GM23338 (cell line): ENCODE measurements at regions not wholly inside any gene's neighbourhood (a gene's known extent, or its start where the extent isn't known, plus 50 kb on each side); places are given as distances from the start of the nearest gene placed in this dataset.

Experiments
- ATAC-seq: fragments of 200-7000 bp; cut with Tn5 transposase; 3 replicates; pipeline ENCODE4 v1.9.1; 2020
- DNase-seq: peaks from one replicate; pipeline ENCODE4 v3.0.0-alpha.2; 2015; ENCODE audit warnings: low spot score
- H2AFZ ChIP-seq: fragments of 200-600 bp; sonication (generic); 2 replicates; pipeline ENCODE4 v1.8.0; 2016; ENCODE audit warnings: antibody characterized with exemption, mild to moderate bottlenecking, moderate library complexity
- H3F3A ChIP-seq: fragments of 200-600 bp; sonication (generic); replicated peaks from 2 replicates; pipeline ENCODE4 v1.8.0; 2017; ENCODE audit warnings: antibody characterized with exemption, mixed run types, low read depth
- H3K27ac ChIP-seq: fragments of 200-600 bp; sonication (generic); 2 replicates; pipeline ENCODE4 v1.6.1; 2016; ENCODE audit warnings: low read depth
- H3K27me3 ChIP-seq: fragments of 200-600 bp; sonication (generic); 2 replicates; pipeline ENCODE4 v1.8.0; 2016; ENCODE audit warnings: mild to moderate bottlenecking, mixed run types, moderate library complexity; ENCODE audit not compliant: insufficient read depth
- H3K36me3 ChIP-seq: fragments of 200-600 bp; sonication (generic); 2 replicates; pipeline ENCODE4 v1.8.0; 2016; ENCODE audit warnings: mild to moderate bottlenecking; ENCODE audit not compliant: insufficient read depth
- H3K4me1 ChIP-seq: fragments of 200-600 bp; sonication (generic); 2 replicates; pipeline ENCODE4 v1.8.0; 2016; ENCODE audit warnings: mild to moderate bottlenecking, moderate library complexity; ENCODE audit not compliant: insufficient read depth
- H3K4me2 ChIP-seq: fragments of 200-600 bp; sonication (generic); 2 replicates; pipeline ENCODE4 v1.7.1; 2017; ENCODE audit warnings: mixed run types
- H3K4me3 ChIP-seq: fragments of 200-600 bp; sonication (generic); 2 replicates; pipeline ENCODE4 v1.6.1; 2016; ENCODE audit warnings: mixed run types
- H3K79me2 ChIP-seq: fragments of 200-600 bp; sonication (generic); replicated peaks from 2 replicates; pipeline ENCODE4 v1.8.0; 2017; ENCODE audit warnings: mild to moderate bottlenecking; ENCODE audit not compliant: insufficient read depth
- H3K9me2 ChIP-seq: fragments of 200-600 bp; sonication (generic); 2 replicates; pipeline ENCODE4 v1.8.0; 2017; ENCODE audit not compliant: insufficient read depth
- H4K20me1 ChIP-seq: fragments of 200-600 bp; sonication (generic); replicated peaks from 2 replicates; pipeline ENCODE4 v1.8.0; 2017; ENCODE audit warnings: mild to moderate bottlenecking; ENCODE audit not compliant: insufficient read depth
- H3K27ac Mint-ChIP-seq: 2 replicates; pipeline ENCODE4 v1.8.0; 2020; ENCODE audit warnings: inconsistent platforms, mild to moderate bottlenecking, moderate library complexity, mixed read lengths
- H3K27me3 Mint-ChIP-seq: 3 replicates; pipeline ENCODE4 v1.8.0; 2022; ENCODE audit warnings: low read depth, mild to moderate bottlenecking, moderate library complexity, mixed read lengths, inconsistent platforms; ENCODE audit not compliant: insufficient read depth, poor library complexity
- H3K36me3 Mint-ChIP-seq: 3 replicates; pipeline ENCODE4 v1.8.0; 2021; ENCODE audit warnings: low read depth, mild to moderate bottlenecking, inconsistent platforms, moderate library complexity, mixed read lengths
- H3K4me1 Mint-ChIP-seq: 3 replicates; pipeline ENCODE4 v1.8.0; 2020; ENCODE audit warnings: mild to moderate bottlenecking, inconsistent platforms, mixed read lengths
- H3K4me3 Mint-ChIP-seq: 3 replicates; pipeline ENCODE4 v1.8.0; 2021; ENCODE audit warnings: moderate library complexity, mild to moderate bottlenecking, inconsistent platforms, mixed read lengths
- H3K9me3 Mint-ChIP-seq: 3 replicates; pipeline ENCODE4 v1.8.0; 2020; ENCODE audit warnings: moderate library complexity, mild to moderate bottlenecking, inconsistent platforms, mixed read lengths
- CREB1 ChIP-seq: fragments of 250-450 bp; sonication (Bioruptor Pico); IDR thresholded peaks from 2 replicates; pipeline ENCODE4 v1.5.0; 2020; ENCODE audit warnings: low read depth, mild to moderate bottlenecking, moderate library complexity
- CTCF ChIP-seq, 2 experiments: fragments of 200-600 bp in 1 of 2; sonication (generic) in 1 of 2; conservative IDR thresholded peaks; 2 replicates each; pipeline versions ENCODE4 v1.5.1 to v1.6.1; 2016 to 2017; ENCODE audit warnings: antibody characterized with exemption in 2 of 2, low read depth in 2 of 2, mild to moderate bottlenecking in 2 of 2, moderate library complexity in 1 of 2
- ETS1 ChIP-seq: IDR thresholded peaks from 2 replicates; pipeline ENCODE4 v1.6.1; 2016; ENCODE audit warnings: antibody characterized with exemption
- EZH2 ChIP-seq: fragments of 200-600 bp; sonication (generic); IDR thresholded peaks from one replicate; pipeline ENCODE4 v1.8.0; 2017; ENCODE audit warnings: antibody characterized with exemption, mild to moderate bottlenecking, low read depth; ENCODE audit not compliant: unreplicated experiment
- EZH2phosphoT487 ChIP-seq: fragments of 200-600 bp; sonication (generic); IDR thresholded peaks from one replicate; pipeline ENCODE4 v1.8.1; 2018; ENCODE audit warnings: antibody characterized with exemption; ENCODE audit not compliant: unreplicated experiment
- JUNB ChIP-seq: IDR thresholded peaks from one replicate; pipeline ENCODE4 v1.6.1; 2016; ENCODE audit warnings: antibody characterized with exemption; ENCODE audit not compliant: unreplicated experiment
- NANOG ChIP-seq: IDR thresholded peaks from 2 replicates; pipeline ENCODE4 v1.6.1; 2016; ENCODE audit warnings: antibody characterized with exemption, borderline replicate concordance
- POLR2AphosphoS5 ChIP-seq: IDR thresholded peaks from 2 replicates; pipeline ENCODE4 v1.6.1; 2016; ENCODE audit warnings: antibody characterized with exemption, low read depth
- STAT1 ChIP-seq: IDR thresholded peaks from one replicate; pipeline ENCODE4 v1.6.1; 2016; ENCODE audit warnings: antibody characterized with exemption; ENCODE audit not compliant: unreplicated experiment
- ZNF114 ChIP-seq: fragments of 250-450 bp; sonication (Bioruptor Pico); IDR thresholded peaks from 2 replicates; pipeline ENCODE4 v1.5.0; 2020; ENCODE audit warnings: mild to moderate bottlenecking, moderate library complexity
- ZNF331 ChIP-seq: fragments of 250-450 bp; sonication (Bioruptor Pico); IDR thresholded peaks from 2 replicates; pipeline ENCODE4 v1.5.0; 2020; ENCODE audit warnings: low read depth, mild to moderate bottlenecking, moderate library complexity

- Histone ChIP-seq H2AFZ (no peak overlapping the region), H3K27ac (no peak overlapping the region), H3F3A (no peaks in the 10 kb centered on the region), H3K9me2 (peaks cover under 1% of the 10 kb centered on the region; the same call in 1 of the 2 replicates), H3K27me3 (no peaks in the 10 kb centered on the region), H3K4me1 (no peaks in the 10 kb centered on the region), H3K4me3 (no peak overlapping the region), H3K79me2 (no peaks in the 10 kb centered on the region), H4K20me1 (no peaks in the 10 kb centered on the region), H3K36me3 (no peaks in the 10 kb centered on the region), H3K4me2 (no peak overlapping the region)
- peaks cover 1% of the 10 kb centered on the region for H3K27me3 Mint-ChIP-seq
- H3K4me1 Mint-ChIP-seq = no peaks in the 10 kb centered on the region
- peaks cover 7% of the 10 kb centered on the region; the same call in 1 of the 3 replicates for H3K36me3 Mint-ChIP-seq
- H3K27ac Mint-ChIP-seq = no peak overlapping the region
- no peak overlapping the region for H3K4me3 Mint-ChIP-seq
- no peak for TF ChIP-seq POLR2AphosphoS5
- TF ChIP-seq EZH2phosphoT487 = no peak
- DNase-seq (no peak), ATAC-seq (no peak)
- peaks cover 2% of the 10 kb centered on the region for H3K9me3 Mint-ChIP-seq
Measured at GRCh38 chr6:140201787-140202458, 827.5 kb upstream of the CITED2 start.

- Histone ChIP-seq H3K9me2 (peaks cover 19% of the 10 kb centered on the region; the same call in 1 of the 2 replicates), H3K27ac (no peak overlapping the region), H3K4me3 (no peak overlapping the region), H3K4me1 (no peaks in the 10 kb centered on the region), H4K20me1 (no peaks in the 10 kb centered on the region), H3K79me2 (no peaks in the 10 kb centered on the region), H3K27me3 (no peaks in the 10 kb centered on the region), H3K4me2 (no peak overlapping the region), H3K36me3 (peaks cover 49% of the 10 kb centered on the region), H2AFZ (no peak overlapping the region), H3F3A (no peaks in the 10 kb centered on the region)
- Mint-ChIP-seq H3K9me3 (peaks cover 81% of the 10 kb centered on the region), H3K4me3 (no peak overlapping the region), H3K36me3 (peaks cover 74% of the 10 kb centered on the region), H3K4me1 (no peaks in the 10 kb centered on the region), H3K27ac (no peak overlapping the region), H3K27me3 (no peaks in the 10 kb centered on the region)
- TF ChIP-seq ZNF331 (CRISPR knock-in tag) (peak; percentile 28; the same call in 1 of the 2 replicates), ZNF114 (no peak), CTCF (conservative IDR thresholded peaks at IDR 0.05; ENCODE audit: low read depth in 2 of 2) (no peak)
- ATAC-seq (no peak), DNase-seq (no peak)
Measured at GRCh38 chr6:140193269-140193668, 818.8 kb upstream of the CITED2 start.

DNA sequence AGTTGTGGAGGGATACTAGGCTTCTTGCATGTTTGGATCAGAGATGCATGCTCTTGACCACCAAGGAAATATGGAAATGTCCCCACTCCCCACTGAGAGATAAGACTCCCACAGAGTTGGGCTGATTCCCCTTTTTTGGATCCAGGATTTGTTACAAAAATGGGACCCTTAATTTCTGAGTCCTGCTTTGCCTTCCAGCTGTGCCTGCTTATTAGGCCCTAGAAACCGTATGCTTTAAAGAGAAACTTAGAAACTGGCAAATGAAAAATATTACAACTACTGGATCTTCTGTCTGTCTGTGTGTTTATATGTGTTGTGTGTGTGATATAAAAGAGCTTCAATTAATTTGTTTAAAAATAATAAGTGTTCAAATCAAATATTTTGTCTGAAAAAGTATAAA lies 817.6 kb upstream of the CITED2 start:
- Mint-ChIP-seq H3K27me3 (no peaks in the 10 kb centered on the region), H3K4me1 (no peaks in the 10 kb centered on the region)
- no peak overlapping the region for H3K4me3 ChIP-seq
- TF ChIP-seq CREB1 (CRISPR knock-in tag) = no peak
- TF ChIP-seq ETS1 = no peak
- no peak for TF ChIP-seq NANOG
- no peak for TF ChIP-seq ZNF331 (CRISPR knock-in tag)
- no peak for TF ChIP-seq CTCF (conservative IDR thresholded peaks at IDR 0.05; ENCODE audit: low read depth in 2 of 2)
- TF ChIP-seq EZH2 = no peak
- no peak for TF ChIP-seq STAT1
- TF ChIP-seq EZH2phosphoT487 = no peak
- TF ChIP-seq ZNF114 = no peak
- no peak for TF ChIP-seq JUNB
- no peak for TF ChIP-seq POLR2AphosphoS5

More for the DNA sequence above, 817.6 kb upstream of the CITED2 start:
- no peaks in the 10 kb centered on the region for H3K79me2 ChIP-seq
- no peak overlapping the region for H3K27ac ChIP-seq
- H3K36me3 ChIP-seq = peaks cover 51% of the 10 kb centered on the region
- H3K4me2 ChIP-seq = no peak overlapping the region
- Mint-ChIP-seq H3K36me3 (peaks cover 83% of the 10 kb centered on the region), H3K4me3 (no peak overlapping the region), H3K27ac (no peak overlapping the region), H3K9me3 (peaks cover 91% of the 10 kb centered on the region)
- no peaks in the 10 kb centered on the region for H3F3A ChIP-seq
- no peak overlapping the region for H2AFZ ChIP-seq
- no peaks in the 10 kb centered on the region for H3K4me1 ChIP-seq
- ATAC-seq = no peak
- peaks cover 19% of the 10 kb centered on the region; the same call in 1 of the 2 replicates for H3K9me2 ChIP-seq
- H3K27me3 ChIP-seq = no peaks in the 10 kb centered on the region
- DNase-seq = no peak
- no peaks in the 10 kb centered on the region for H4K20me1 ChIP-seq
